Keratinocyte (primary cell): ENCODE measurements at regions not wholly inside any gene's neighbourhood (a gene's known extent, or its start where the extent isn't known, plus 50 kb on each side); places are given as distances from the start of the nearest gene placed in this dataset.

Source experiments
- DNase-seq: peaks from one replicate; pipeline ENCODE4 v3.0.0-alpha.2; 2011; ENCODE audit warnings: low read depth, missing footprints, low spot score
- FAIRE-seq: peaks from 2 replicates; lab custom pipeline; 2011; peaks lifted over from hg19 to GRCh38; lab: Jason Lieb, UNC
- H2AFZ ChIP-seq: 2 replicates; pipeline ENCODE4 v1.6.0; 2012; ENCODE audit warnings: low read length, control low read depth, inconsistent platforms; ENCODE audit not compliant: control insufficient read depth
- H3K27ac ChIP-seq: 2 replicates; pipeline ENCODE4 v1.5.1; 2011; ENCODE audit warnings: low read length; ENCODE audit not compliant: control insufficient read depth, insufficient read depth
- H3K27me3 ChIP-seq: 3 replicates; pipeline ENCODE4 v1.6.0; 2011; ENCODE audit warnings: low read length; ENCODE audit not compliant: control insufficient read depth, insufficient read depth; ENCODE audit errors: extremely low read depth
- H3K36me3 ChIP-seq, 2 experiments: 2 replicates in 1 of 2; 3 replicates in 1 of 2; pipeline ENCODE4 v1.5.1; 2011; ENCODE audit warnings: low read length in 2 of 2, mild to moderate bottlenecking in 1 of 2; ENCODE audit not compliant: control insufficient read depth in 2 of 2, insufficient read depth in 2 of 2; ENCODE audit errors: extremely low read depth in 1 of 2
- H3K4me1 ChIP-seq: 3 replicates; pipeline ENCODE4 v1.5.1; 2011; ENCODE audit warnings: low read length; ENCODE audit not compliant: control insufficient read depth, insufficient read depth; ENCODE audit errors: extremely low read depth
- H3K4me2 ChIP-seq: 3 replicates; pipeline ENCODE4 v1.6.0; 2011; ENCODE audit warnings: low read depth, low read length; ENCODE audit not compliant: control insufficient read depth, insufficient read depth; ENCODE audit errors: extremely low read depth
- H3K4me3 ChIP-seq, 3 experiments: fragments of 200-600 bp in 1 of 3; sonication (generic) in 1 of 3; 2 replicates in 2 of 3; 3 replicates in 1 of 3; pipeline ENCODE4 v1.5.1; 2011 to 2016; ENCODE audit warnings: low read length in 3 of 3, mild to moderate bottlenecking in 3 of 3, control low read depth in 2 of 3, inconsistent platforms in 1 of 3, low read depth in 1 of 3, mixed read lengths in 1 of 3, mixed run types in 1 of 3, moderate library complexity in 1 of 3; ENCODE audit not compliant: control insufficient read depth in 2 of 3, insufficient read depth in 2 of 3; ENCODE audit errors: extremely low read depth in 1 of 3
- H3K79me2 ChIP-seq: 2 replicates; pipeline ENCODE4 v1.6.0; 2012; ENCODE audit warnings: low read length; ENCODE audit not compliant: control insufficient read depth, insufficient read depth
- H3K9ac ChIP-seq: 3 replicates; pipeline ENCODE4 v1.6.0; 2011; ENCODE audit warnings: low read length; ENCODE audit not compliant: control insufficient read depth, insufficient read depth; ENCODE audit errors: extremely low read depth
- H3K9me1 ChIP-seq: 3 replicates; pipeline ENCODE4 v1.6.0; 2011; ENCODE audit warnings: low read length; ENCODE audit not compliant: control insufficient read depth, insufficient read depth; ENCODE audit errors: extremely low read depth
- H3K9me3 ChIP-seq: 2 replicates; pipeline ENCODE4 v1.5.1; 2012; ENCODE audit warnings: low read depth, low read length; ENCODE audit not compliant: control insufficient read depth
- H4K20me1 ChIP-seq: 3 replicates; pipeline ENCODE4 v1.6.0; 2011; ENCODE audit warnings: low read length; ENCODE audit not compliant: control insufficient read depth, insufficient read depth; ENCODE audit errors: extremely low read depth
- CTCF ChIP-seq, 3 experiments: IDR thresholded peaks in 1 of 3; conservative IDR thresholded peaks in 1 of 3; optimal IDR thresholded peaks in 1 of 3; 2 replicates in 2 of 3; 3 replicates in 1 of 3; pipeline versions ENCODE3 to v1.5.1; 2011; ENCODE audit warnings: low read length in 3 of 3, mild to moderate bottlenecking in 3 of 3, moderate library complexity in 2 of 3, control low read depth in 1 of 3, inconsistent platforms in 1 of 3; ENCODE audit not compliant: insufficient read depth in 2 of 3; ENCODE audit errors: extremely low read depth in 1 of 3
- EZH2 ChIP-seq: IDR thresholded peaks from one replicate; pipeline ENCODE4 v1.6.1; 2012; ENCODE audit warnings: inconsistent platforms, mild to moderate bottlenecking, low read length, moderate library complexity
- dilution Hi-C: fragments of 300-500 bp; cut with MboI; formaldehyde crosslinking; loops from one replicate; pipeline ENCODE4 v1.7.0; 2020; ENCODE audit warnings: low sequenced_read_pairs; ENCODE audit not compliant: extremely low pct_ligation_motif_present

- Histone ChIP-seq H3K27me3 (peaks cover 11% of the 10 kb centered on the region), H3K9ac (no peak overlapping the region), H3K36me3 (no peaks in the 10 kb centered on the region), H3K27ac (no peak overlapping the region), H4K20me1 (no peaks in the 10 kb centered on the region), H3K4me3 (no peak overlapping the region), H3K9me1 (no peaks in the 10 kb centered on the region), H3K9me3 (no peaks in the 10 kb centered on the region), H3K79me2 (no peaks in the 10 kb centered on the region), H2AFZ (no peak overlapping the region), H3K4me1 (no peaks in the 10 kb centered on the region), H3K4me2 (no peak overlapping the region)
- TF ChIP-seq CTCF (optimal IDR thresholded peaks at IDR 0.05 in 1 of 3, IDR thresholded peaks at IDR 0.05 in 1 of 3, conservative IDR thresholded peaks at IDR 0.05 in 1 of 3; ENCODE audit: extremely low read depth in 1 of 3, insufficient read depth in 2 of 3, low read length in 3 of 3) (no peak), EZH2 (no peak)
- dilution Hi-C loops: no loop called here
- DNase-seq (no peak), FAIRE-seq (no peak)
These were observed 78.8 kb downstream of the VEGFA start for GRCh38 chr6:43848671-43849391.

GRCh38 chr6:43847741-43848630 is 78.0 kb downstream of the VEGFA start:
- Histone ChIP-seq H3K9ac (no peak overlapping the region), H3K4me2 (no peak overlapping the region), H4K20me1 (no peaks in the 10 kb centered on the region), H3K36me3 (no peaks in the 10 kb centered on the region), H3K9me1 (no peaks in the 10 kb centered on the region), H3K79me2 (no peaks in the 10 kb centered on the region), H2AFZ (no peak overlapping the region), H3K4me1 (no peaks in the 10 kb centered on the region), H3K27me3 (peaks cover 11% of the 10 kb centered on the region), H3K27ac (no peak overlapping the region), H3K4me3 (no peak overlapping the region), H3K9me3 (no peaks in the 10 kb centered on the region)
- DNase-seq (no peak), FAIRE-seq (no peak)
- dilution Hi-C loops: no loop called here
- TF ChIP-seq EZH2 (no peak), CTCF (optimal IDR thresholded peaks at IDR 0.05 in 1 of 3, IDR thresholded peaks at IDR 0.05 in 1 of 3, conservative IDR thresholded peaks at IDR 0.05 in 1 of 3; ENCODE audit: extremely low read depth in 1 of 3, insufficient read depth in 2 of 3, low read length in 3 of 3) (no peak)
